H1 (cell line): ENCODE measurements at regions not wholly inside any gene's neighbourhood (a gene's known extent, or its start where the extent isn't known, plus 50 kb on each side); places are given as distances from the start of the nearest gene placed in this dataset.

Source experiments
- CTCF ChIA-PET: fragments of 300-600 bp; sonication (Branson Sonifier 250); formaldehyde crosslinking; loops from one replicate; lab custom pipeline; 2021; ENCODE audit not compliant: partially characterized antibody; lab: Charles Lee
- POLR2A ChIA-PET: fragments of 300-600 bp; sonication (Branson Sonifier 250); formaldehyde crosslinking; loops from one replicate; lab custom pipeline; 2021; ENCODE audit warnings: inconsistent platforms; ENCODE audit not compliant: partially characterized antibody; lab: Charles Lee
- DNase-seq, 2 experiments: peaks; one replicate each; pipeline versions ENCODE4 v3.0.0 to v3.0.0-alpha.2; 2010 to 2022; ENCODE audit warnings: low spot score in 2 of 2, low read depth in 1 of 2, mixed read lengths in 1 of 2
- FAIRE-seq: peaks from 2 replicates; lab custom pipeline; 2011; peaks lifted over from hg19 to GRCh38; lab: Jason Lieb, UNC
- H2AFZ ChIP-seq: 2 replicates; pipeline ENCODE4 v1.8.1; 2012; ENCODE audit warnings: low read length, inconsistent platforms
- H2AK5ac ChIP-seq: 2 replicates; pipeline ENCODE4 v1.6.1; 2013; ENCODE audit warnings: low read depth, low read length
- H2BK120ac ChIP-seq: replicated peaks from 2 replicates; pipeline ENCODE3; 2013; ENCODE audit warnings: low read depth, low read length, inconsistent platforms
- H2BK12ac ChIP-seq: 2 replicates; pipeline ENCODE4 v1.6.1; 2013; ENCODE audit warnings: low read depth, low read length
- H2BK15ac ChIP-seq: 2 replicates; pipeline ENCODE4 v1.6.1; 2013; ENCODE audit warnings: low read length
- H2BK20ac ChIP-seq: 2 replicates; pipeline ENCODE4 v1.6.1; 2013; ENCODE audit warnings: low read length
- H2BK5ac ChIP-seq: 2 replicates; pipeline ENCODE4 v1.6.1; 2013; ENCODE audit warnings: low read depth, low read length
- H3K14ac ChIP-seq: 2 replicates; pipeline ENCODE4 v1.6.1; 2013; ENCODE audit warnings: inconsistent platforms; ENCODE audit not compliant: insufficient read length
- H3K18ac ChIP-seq: 2 replicates; pipeline ENCODE4 v1.6.1; 2013; ENCODE audit warnings: low read length; ENCODE audit errors: extremely low read depth
- H3K23ac ChIP-seq: 2 replicates; pipeline ENCODE4 v1.6.1; 2013; ENCODE audit warnings: inconsistent platforms; ENCODE audit not compliant: insufficient read length
- H3K23me2 ChIP-seq: 2 replicates; pipeline ENCODE4 v1.6.1; 2013; ENCODE audit warnings: low read depth, low read length
- H3K27ac ChIP-seq: 2 replicates; pipeline ENCODE4 v1.6.1; 2011; ENCODE audit warnings: low read depth, low read length, inconsistent platforms
- H3K27me3 ChIP-seq, 4 experiments: replicated peaks in 1 of 4; 1 replicate in 1 of 4; 2 replicates in 3 of 4; pipeline versions ENCODE4 v1.6.1 to v1.8.1; 2011 to 2013; ENCODE audit warnings: low read length in 3 of 4, mild to moderate bottlenecking in 3 of 4, inconsistent platforms in 2 of 4, mixed read lengths in 2 of 4, moderate library complexity in 1 of 4; ENCODE audit not compliant: control insufficient read depth in 3 of 4, insufficient read depth in 3 of 4; ENCODE audit errors: extremely low read depth in 1 of 4
- H3K36me3 ChIP-seq, 4 experiments: 2 replicates each; pipeline versions ENCODE4 v1.6.1 to v1.8.1; 2011 to 2013; ENCODE audit warnings: mild to moderate bottlenecking in 4 of 4, low read length in 3 of 4, moderate library complexity in 2 of 4, control low read depth in 1 of 4, inconsistent platforms in 1 of 4; ENCODE audit not compliant: insufficient read depth in 4 of 4, control insufficient read depth in 2 of 4
- H3K4ac ChIP-seq: replicated peaks from 2 replicates; pipeline ENCODE3; 2013; ENCODE audit warnings: low read length, low read depth, mixed read lengths, inconsistent platforms; ENCODE audit not compliant: insufficient read length
- H3K4me1 ChIP-seq, 4 experiments: replicated peaks in 1 of 4; 1 replicate in 1 of 4; 2 replicates in 3 of 4; pipeline versions ENCODE4 v1.6.1 to v1.8.1; 2011 to 2013; ENCODE audit warnings: low read length in 3 of 4, inconsistent platforms in 2 of 4, mixed read lengths in 1 of 4; ENCODE audit not compliant: insufficient read depth in 4 of 4, control insufficient read depth in 3 of 4
- H3K4me2 ChIP-seq, 2 experiments: 2 replicates each; pipeline versions ENCODE4 v1.6.1 to v1.8.1; 2011 to 2013; ENCODE audit warnings: low read depth in 2 of 2, low read length in 2 of 2, control low read depth in 1 of 2, inconsistent platforms in 1 of 2, mild to moderate bottlenecking in 1 of 2; ENCODE audit not compliant: insufficient read depth in 1 of 2
- H3K4me3 ChIP-seq, 4 experiments: fragments of 200-600, 300-600 bp in 1 of 4; sonication (generic), shearing (Covaris generic), sonication (Bioruptor Twin) in 1 of 4; 2 replicates each; pipeline versions ENCODE4 v1.5.1 to v1.8.1; 2011 to 2016; ENCODE audit warnings: low read length in 4 of 4, low read depth in 3 of 4, control low read depth in 2 of 4, inconsistent platforms in 2 of 4, mild to moderate bottlenecking in 2 of 4, mixed read lengths in 1 of 4, moderate library complexity in 1 of 4; ENCODE audit not compliant: insufficient read depth in 2 of 4; ENCODE audit errors: extremely low read depth in 1 of 4
- H3K56ac ChIP-seq: replicated peaks from 2 replicates; pipeline ENCODE3; 2013; ENCODE audit warnings: low read depth, mild to moderate bottlenecking, mixed read lengths, low read length, inconsistent platforms; ENCODE audit not compliant: insufficient read length
- H3K79me1 ChIP-seq: 2 replicates; pipeline ENCODE4 v1.6.1; 2013; ENCODE audit warnings: low read depth, low read length, control low read depth
- H3K79me2 ChIP-seq, 2 experiments: 2 replicates each; pipeline versions ENCODE4 v1.6.1 to v1.8.1; 2012 to 2013; ENCODE audit warnings: low read length in 2 of 2, mild to moderate bottlenecking in 2 of 2, inconsistent platforms in 1 of 2; ENCODE audit not compliant: insufficient read depth in 2 of 2, control insufficient read depth in 1 of 2
- H3K9ac ChIP-seq, 4 experiments: replicated peaks in 1 of 4; 1 replicate in 1 of 4; 2 replicates in 3 of 4; pipeline versions ENCODE4 v1.6.1 to v1.8.1; 2011 to 2013; ENCODE audit warnings: low read depth in 3 of 4, low read length in 3 of 4, control low read depth in 2 of 4, mild to moderate bottlenecking in 2 of 4, moderate library complexity in 2 of 4, inconsistent platforms in 1 of 4; ENCODE audit errors: extremely low read depth in 1 of 4
- H3K9me3 ChIP-seq, 2 experiments: 2 replicates each; pipeline versions ENCODE4 v1.6.1 to v1.8.1; 2012 to 2013; ENCODE audit warnings: mild to moderate bottlenecking in 2 of 2, moderate library complexity in 2 of 2, control low read depth in 1 of 2, inconsistent platforms in 1 of 2, low read depth in 1 of 2, low read length in 1 of 2, mixed read lengths in 1 of 2; ENCODE audit not compliant: insufficient read depth in 2 of 2
- H4K20me1 ChIP-seq, 2 experiments: replicated peaks in 1 of 2; 2 replicates each; pipeline versions ENCODE3 to v1.8.1; 2011 to 2013; ENCODE audit warnings: inconsistent platforms in 2 of 2, low read length in 2 of 2, mild to moderate bottlenecking in 1 of 2; ENCODE audit not compliant: insufficient read depth in 2 of 2, control insufficient read depth in 1 of 2
- H4K5ac ChIP-seq: 2 replicates; pipeline ENCODE4 v1.6.1; 2013; ENCODE audit warnings: low read length, low read depth, mixed read lengths, inconsistent platforms; ENCODE audit not compliant: insufficient read length
- H4K8ac ChIP-seq: 2 replicates; pipeline ENCODE4 v1.8.0; 2013; ENCODE audit warnings: mild to moderate bottlenecking, moderate library complexity, low read length, inconsistent platforms; ENCODE audit not compliant: insufficient read depth; ENCODE audit errors: extremely low read depth
- H4K91ac ChIP-seq: replicated peaks from 2 replicates; pipeline ENCODE3; 2013; ENCODE audit warnings: low read length, mixed read lengths, inconsistent platforms; ENCODE audit not compliant: insufficient read length
- ASH2L ChIP-seq: fragments of 200-600, 300-600 bp; sonication (generic); IDR thresholded peaks from one replicate; pipeline ENCODE4 v1.7.1; 2017; ENCODE audit warnings: low read length
- BACH1 ChIP-seq: IDR thresholded peaks from 2 replicates; pipeline ENCODE4 v1.6.1; 2012; ENCODE audit warnings: low read length, improper control_type of control experiment
- KDM5A ChIP-seq: fragments of 200-600 bp; IDR thresholded peaks from 2 replicates; pipeline ENCODE4 v1.7.1; 2012; ENCODE audit warnings: mild to moderate bottlenecking, low read length, inconsistent platforms, mixed read lengths
- SIX5 ChIP-seq: IDR thresholded peaks from 2 replicates; pipeline ENCODE4 v1.6.1; 2011; ENCODE audit warnings: mild to moderate bottlenecking, low read depth, low read length
- SP4 ChIP-seq: IDR thresholded peaks from 2 replicates; pipeline ENCODE4 v1.6.1; 2012; ENCODE audit warnings: low read length, inconsistent platforms
- TAF1 ChIP-seq: IDR thresholded peaks from 2 replicates; pipeline ENCODE4 v1.6.1; 2011; ENCODE audit warnings: mild to moderate bottlenecking, low read depth, low read length
- USF2 ChIP-seq: IDR thresholded peaks from 2 replicates; pipeline ENCODE4 v1.6.1; 2011; ENCODE audit warnings: low read length, improper control_type of control experiment
- WGBS, 2 experiments: shearing (Covaris generic) in 1 of 2; methylation state at CpG; one replicate each; pipeline versions ENCODE4 v1.1.6 to v1.1.7; 2013 to 2015; ENCODE audit warnings: low lambda C conversion rate in 2 of 2, mixed read lengths in 2 of 2, inconsistent platforms in 1 of 2, low coverage in 1 of 2, missing lambda C conversion rate in 1 of 2; ENCODE audit not compliant: insufficient replicate concordance in 2 of 2, insufficient coverage in 1 of 2, insufficient read length in 1 of 2; ENCODE audit errors: extremely low coverage in 1 of 2, missing lambda C conversion rate in 1 of 2; 5-methylcytosine and 5-hydroxymethylcytosine counted together

GRCh38 chr5:54676481-54677340 is 159.2 kb downstream of the SNX18 start:
- Histone ChIP-seq H2AK5ac (no peak overlapping the region), H3K9ac (no peak overlapping the region), H3K27me3 (no peaks in the 10 kb centered on the region), H2BK12ac (no peak overlapping the region), H2BK20ac (no peak overlapping the region), H2BK5ac (no peak overlapping the region), H3K14ac (no peak overlapping the region), H3K4me2 (no peak overlapping the region), H2AFZ (no peak overlapping the region), H3K23me2 (no peaks in the 10 kb centered on the region), H4K20me1 (no peaks in the 10 kb centered on the region), H3K4me1 (no peaks in the 10 kb centered on the region), H3K27ac (no peak overlapping the region), H3K23ac (no peak overlapping the region), H4K8ac (no peak overlapping the region), H3K18ac (no peak overlapping the region), H3K36me3 (no peaks in the 10 kb centered on the region), H3K4ac (no peak overlapping the region), H3K9me3 (peaks cover 3 to 9% of the 10 kb centered on the region in 2 experiments; a peak in 1 of 4 replicates), H2BK15ac (no peak overlapping the region), H2BK120ac (no peak overlapping the region), H3K56ac (no peak overlapping the region), H4K91ac (no peak overlapping the region), H4K5ac (no peak overlapping the region), H3K79me2 (no peaks in the 10 kb centered on the region), H3K79me1 (no peaks in the 10 kb centered on the region), H3K4me3 (no peak overlapping the region)
- FAIRE-seq (no peak), DNase-seq (no peak)
- no peak for TF ChIP-seq USF2
- no peak for TF ChIP-seq SIX5
- no peak for TF ChIP-seq BACH1
- TF ChIP-seq TAF1: no peak
- no peak for TF ChIP-seq SP4
- TF ChIP-seq KDM5A: no peak
- no peak for TF ChIP-seq ASH2L
- WGBS, 2 experiments: 97% methylated on average over 3 of the region's 3 CpGs; no CpG with 5 or more reads in 1 of the 2 experiments
- ChIA-PET CTCF (no interaction called here), POLR2A (no interaction called here)
